SJCRH30 (cell line): ENCODE measurements at regions not wholly inside any gene's neighbourhood (a gene's known extent, or its start where the extent isn't known, plus 50 kb on each side); places are given as distances from the start of the nearest gene placed in this dataset.

Experiments used
- DNase-seq, 2 experiments: peaks; one replicate each; pipeline ENCODE4 v3.0.0-alpha.2; 2015 to 2020
- H3K27ac ChIP-seq: fragments of 250-450 bp; sonication (Bioruptor Pico); 2 replicates; pipeline ENCODE4 v1.5.1; 2020; ENCODE audit warnings: mild to moderate bottlenecking, moderate library complexity
- H3K27me3 ChIP-seq: fragments of 250-450 bp; sonication (Bioruptor Pico); 2 replicates; pipeline ENCODE4 v1.5.1; 2020; ENCODE audit warnings: mild to moderate bottlenecking, moderate library complexity
- H3K36me3 ChIP-seq: fragments of 250-450 bp; sonication (Bioruptor Pico); 2 replicates; pipeline ENCODE4 v1.5.1; 2020; ENCODE audit warnings: mild to moderate bottlenecking, moderate library complexity
- H3K4me1 ChIP-seq: fragments of 250-450 bp; sonication (Bioruptor Pico); 2 replicates; pipeline ENCODE4 v1.5.1; 2020; ENCODE audit warnings: mild to moderate bottlenecking, moderate library complexity
- H3K4me3 ChIP-seq: fragments of 250-450 bp; sonication (Bioruptor Pico); 2 replicates; pipeline ENCODE4 v1.5.1; 2020; ENCODE audit warnings: mild to moderate bottlenecking, moderate library complexity
- H3K9me3 ChIP-seq: fragments of 250-450 bp; sonication (Bioruptor Pico); replicated peaks from 2 replicates; pipeline ENCODE4 v1.5.1; 2020; ENCODE audit warnings: mild to moderate bottlenecking, moderate library complexity

GRCh38 chr10:128811511-128811910, 655.5 kb upstream of the MGMT start:
- Histone ChIP-seq H3K4me3 (no peak overlapping the region), H3K27me3 (no peaks in the 10 kb centered on the region), H3K36me3 (no peaks in the 10 kb centered on the region), H3K9me3 (no peaks in the 10 kb centered on the region), H3K4me1 (no peaks in the 10 kb centered on the region), H3K27ac (no peak overlapping the region)
- no peak for DNase-seq

GRCh38 chr10:128812000-128812399, 655.0 kb upstream of the MGMT start:
- H3K27me3 ChIP-seq = no peaks in the 10 kb centered on the region
- no peaks in the 10 kb centered on the region for H3K9me3 ChIP-seq
- no peak overlapping the region for H3K27ac ChIP-seq

GRCh38 chr10:128813574-128813973, 653.5 kb upstream of the MGMT start:
- Histone ChIP-seq H3K9me3 (no peaks in the 10 kb centered on the region), H3K4me3 (no peak overlapping the region), H3K4me1 (no peaks in the 10 kb centered on the region), H3K36me3 (no peaks in the 10 kb centered on the region), H3K27ac (no peak overlapping the region), H3K27me3 (no peaks in the 10 kb centered on the region)
- DNase-seq = no peak

More at GRCh38 chr10:128812000-128812399, 655.0 kb upstream of the MGMT start:
- Histone ChIP-seq H3K36me3 (no peaks in the 10 kb centered on the region), H3K4me1 (no peaks in the 10 kb centered on the region), H3K4me3 (no peak overlapping the region)
- no peak for DNase-seq

- Histone ChIP-seq H3K27ac (no peak overlapping the region), H3K4me1 (no peaks in the 10 kb centered on the region)
- DNase-seq = no peak
These were observed 653.0 kb upstream of the MGMT start for GRCh38 chr10:128814024-128814423.

GRCh38 chr10:128814782-128815181, 652.3 kb upstream of the MGMT start:
- H3K4me3 ChIP-seq = no peak overlapping the region
- no peaks in the 10 kb centered on the region for H3K36me3 ChIP-seq
- no peak for DNase-seq
- no peaks in the 10 kb centered on the region for H3K27me3 ChIP-seq
- no peaks in the 10 kb centered on the region for H3K9me3 ChIP-seq
- no peaks in the 10 kb centered on the region for H3K4me1 ChIP-seq
- H3K27ac ChIP-seq = no peak overlapping the region

More at GRCh38 chr10:128814024-128814423, 653.0 kb upstream of the MGMT start:
- Histone ChIP-seq H3K27me3 (no peaks in the 10 kb centered on the region), H3K36me3 (no peaks in the 10 kb centered on the region), H3K4me3 (no peak overlapping the region), H3K9me3 (no peaks in the 10 kb centered on the region)

GRCh38 chr10:128816726-128817125, 650.3 kb upstream of the MGMT start:
- DNase-seq = no peak
- Histone ChIP-seq H3K4me3 (no peak overlapping the region), H3K4me1 (no peaks in the 10 kb centered on the region), H3K9me3 (no peaks in the 10 kb centered on the region), H3K27me3 (no peaks in the 10 kb centered on the region), H3K27ac (no peak overlapping the region), H3K36me3 (no peaks in the 10 kb centered on the region)

GRCh38 chr10:128817636-128818035, 649.4 kb upstream of the MGMT start:
- no peak overlapping the region for H3K4me3 ChIP-seq
- H3K9me3 ChIP-seq = no peaks in the 10 kb centered on the region
- no peaks in the 10 kb centered on the region for H3K27me3 ChIP-seq
- H3K27ac ChIP-seq = no peak overlapping the region
- no peaks in the 10 kb centered on the region for H3K36me3 ChIP-seq
- no peak for DNase-seq
- no peaks in the 10 kb centered on the region for H3K4me1 ChIP-seq

GRCh38 chr10:128820663-128821062, 646.4 kb upstream of the MGMT start:
- H3K9me3 ChIP-seq = no peaks in the 10 kb centered on the region
- H3K27ac ChIP-seq = no peak overlapping the region
- H3K4me3 ChIP-seq = no peak overlapping the region
- DNase-seq = no peak
- H3K27me3 ChIP-seq = no peaks in the 10 kb centered on the region
- no peaks in the 10 kb centered on the region for H3K4me1 ChIP-seq
- H3K36me3 ChIP-seq = no peaks in the 10 kb centered on the region

- Histone ChIP-seq H3K27me3 (no peaks in the 10 kb centered on the region), H3K27ac (no peak overlapping the region), H3K9me3 (no peaks in the 10 kb centered on the region), H3K36me3 (no peaks in the 10 kb centered on the region), H3K4me3 (no peak overlapping the region), H3K4me1 (no peaks in the 10 kb centered on the region)
- no peak for DNase-seq
These were observed 643.8 kb upstream of the MGMT start for GRCh38 chr10:128823201-128823600.

- Histone ChIP-seq H3K27me3 (no peaks in the 10 kb centered on the region), H3K4me3 (no peak overlapping the region), H3K27ac (no peak overlapping the region), H3K4me1 (no peaks in the 10 kb centered on the region), H3K9me3 (no peaks in the 10 kb centered on the region), H3K36me3 (no peaks in the 10 kb centered on the region)
- DNase-seq = no peak
These were observed 641.4 kb upstream of the MGMT start for GRCh38 chr10:128825626-128826025.

GRCh38 chr10:128833671-128834070, 633.4 kb upstream of the MGMT start:
- Histone ChIP-seq H3K9me3 (no peaks in the 10 kb centered on the region), H3K27ac (no peak overlapping the region), H3K27me3 (no peaks in the 10 kb centered on the region), H3K4me1 (no peaks in the 10 kb centered on the region), H3K36me3 (no peaks in the 10 kb centered on the region), H3K4me3 (no peak overlapping the region)
- DNase-seq = no peak

- Histone ChIP-seq H3K36me3 (no peaks in the 10 kb centered on the region), H3K27ac (no peak overlapping the region), H3K4me3 (no peak overlapping the region), H3K4me1 (no peaks in the 10 kb centered on the region), H3K27me3 (no peaks in the 10 kb centered on the region), H3K9me3 (no peaks in the 10 kb centered on the region)
- no peak for DNase-seq
These were observed 631.7 kb upstream of the MGMT start for GRCh38 chr10:128835361-128835760.

- no peaks in the 10 kb centered on the region for H3K9me3 ChIP-seq
These were observed 629.6 kb upstream of the MGMT start for GRCh38 chr10:128837478-128837877.

GRCh38 chr10:128839134-128839533, 627.9 kb upstream of the MGMT start:
- no peaks in the 10 kb centered on the region for H3K36me3 ChIP-seq
- no peaks in the 10 kb centered on the region for H3K4me1 ChIP-seq
- peak in 1 of 2 experiments; percentile 1 for DNase-seq
- no peak overlapping the region for H3K27ac ChIP-seq
- H3K9me3 ChIP-seq = no peaks in the 10 kb centered on the region
- no peak overlapping the region for H3K4me3 ChIP-seq
- no peaks in the 10 kb centered on the region for H3K27me3 ChIP-seq

More at GRCh38 chr10:128837478-128837877, 629.6 kb upstream of the MGMT start:
- Histone ChIP-seq H3K4me3 (no peak overlapping the region), H3K27me3 (no peaks in the 10 kb centered on the region), H3K4me1 (no peaks in the 10 kb centered on the region), H3K36me3 (no peaks in the 10 kb centered on the region), H3K27ac (no peak overlapping the region)
- no peak for DNase-seq

GRCh38 chr10:128839701-128840100, 627.3 kb upstream of the MGMT start:
- Histone ChIP-seq H3K9me3 (no peaks in the 10 kb centered on the region), H3K27ac (no peak overlapping the region), H3K4me1 (no peaks in the 10 kb centered on the region)

GRCh38 chr10:128843972-128844371, 623.1 kb upstream of the MGMT start:
- Histone ChIP-seq H3K36me3 (no peaks in the 10 kb centered on the region), H3K4me3 (no peak overlapping the region), H3K9me3 (no peaks in the 10 kb centered on the region), H3K27me3 (no peaks in the 10 kb centered on the region), H3K27ac (no peak overlapping the region), H3K4me1 (no peaks in the 10 kb centered on the region)
- peak in 1 of 2 experiments; percentile 6 for DNase-seq

More at GRCh38 chr10:128839701-128840100, 627.3 kb upstream of the MGMT start:
- Histone ChIP-seq H3K4me3 (no peak overlapping the region), H3K27me3 (no peaks in the 10 kb centered on the region), H3K36me3 (no peaks in the 10 kb centered on the region)
- DNase-seq = no peak
